ENCODE measurements at regions not wholly inside any gene's neighbourhood (a gene's known extent, or its start where the extent isn't known, plus 50 kb on each side); places are given as distances from the start of the nearest gene placed in this dataset.

GRCh38 chr11:122488892-122489706, 166.4 kb upstream of the UBASH3B start:
- no peaks in the 10 kb centered on the region for H4K20me1 ChIP-seq (ENCODE audit: low read depth)
- H3K36me3 ChIP-seq = no peaks in the 10 kb centered on the region
- no peak overlapping the region for H3K27ac ChIP-seq
- peaks cover 8% of the 10 kb centered on the region for H3K4me1 Mint-ChIP-seq
- H3K9ac ChIP-seq = no peak overlapping the region
- H3K79me2 ChIP-seq (ENCODE audit: low read depth) = no peaks in the 10 kb centered on the region
- no peak overlapping the region for H2AFZ ChIP-seq (replicated peaks)
- no peaks in the 10 kb centered on the region for H3K4me1 ChIP-seq
- H3K27me3 Mint-ChIP-seq (ENCODE audit: insufficient read depth, low read depth) = peaks cover 3% of the 10 kb centered on the region
- no peak overlapping the region for H3K27ac Mint-ChIP-seq
- DNase-seq (ENCODE audit: low spot score) = no peak
- H3F3A ChIP-seq (ENCODE audit: low read depth) = no peaks in the 10 kb centered on the region
- H3K9me3 Mint-ChIP-seq = peaks cover 12% of the 10 kb centered on the region
- H3K4me2 ChIP-seq = no peak overlapping the region
- H3K4me3 Mint-ChIP-seq = no peak overlapping the region
- H3K4me3 ChIP-seq = no peak overlapping the region
- no peaks in the 10 kb centered on the region for H3K9me3 ChIP-seq (ENCODE audit: low read depth)
- no peak for TF ChIP-seq EZH2 (IDR thresholded peaks at IDR 0.05)
- no peak for TF ChIP-seq EZH2phosphoT487 (IDR thresholded peaks at IDR 0.05)
- no peak for TF ChIP-seq CTCF (IDR thresholded peaks at IDR 0.05)
- no peaks in the 10 kb centered on the region for H3K27me3 ChIP-seq
- peaks cover 2% of the 10 kb centered on the region for H3K36me3 Mint-ChIP-seq

- Histone ChIP-seq H3K36me3 (no peaks in the 10 kb centered on the region), H3K9me3 (ENCODE audit: low read depth) (no peaks in the 10 kb centered on the region), H2AFZ (replicated peaks) (no peak overlapping the region), H3K27me3 (no peaks in the 10 kb centered on the region), H3K9ac (no peak overlapping the region), H3K27ac (no peak overlapping the region), H4K20me1 (ENCODE audit: low read depth) (no peaks in the 10 kb centered on the region), H3K4me2 (no peak overlapping the region), H3F3A (ENCODE audit: low read depth) (no peaks in the 10 kb centered on the region), H3K79me2 (ENCODE audit: low read depth) (no peaks in the 10 kb centered on the region), H3K4me1 (no peaks in the 10 kb centered on the region), H3K4me3 (no peak overlapping the region)
- no peak for DNase-seq (ENCODE audit: low spot score)
- no peak overlapping the region for H3K4me3 Mint-ChIP-seq
- peak overlapping the region; percentile 8 for H3K27ac Mint-ChIP-seq
- H3K9me3 Mint-ChIP-seq = peaks cover 21% of the 10 kb centered on the region
- TF ChIP-seq EZH2 (IDR thresholded peaks at IDR 0.05) = no peak
- no peak for TF ChIP-seq EZH2phosphoT487 (IDR thresholded peaks at IDR 0.05)
- TF ChIP-seq CTCF (IDR thresholded peaks at IDR 0.05) = no peak
- H3K4me1 Mint-ChIP-seq = peaks cover 8% of the 10 kb centered on the region
- H3K27me3 Mint-ChIP-seq (ENCODE audit: insufficient read depth, low read depth) = peaks cover 3% of the 10 kb centered on the region
- peaks cover 6% of the 10 kb centered on the region for H3K36me3 Mint-ChIP-seq
These were observed 167.9 kb upstream of the UBASH3B start for GRCh38 chr11:122487669-122488068.

GRCh38 chr11:122486793-122487495, 168.6 kb upstream of the UBASH3B start:
- Histone ChIP-seq H3K9me3 (ENCODE audit: low read depth) (no peaks in the 10 kb centered on the region), H3K9ac (no peak overlapping the region), H3K4me2 (no peak overlapping the region), H3K79me2 (ENCODE audit: low read depth) (no peaks in the 10 kb centered on the region), H3K4me3 (no peak overlapping the region), H2AFZ (replicated peaks) (peak overlapping the region; percentile 74), H3K27me3 (no peaks in the 10 kb centered on the region), H3K27ac (no peak overlapping the region), H3F3A (ENCODE audit: low read depth) (no peaks in the 10 kb centered on the region), H3K4me1 (no peaks in the 10 kb centered on the region), H3K36me3 (no peaks in the 10 kb centered on the region), H4K20me1 (ENCODE audit: low read depth) (no peaks in the 10 kb centered on the region)
- TF ChIP-seq CTCF (IDR thresholded peaks at IDR 0.05) (no peak), EZH2 (IDR thresholded peaks at IDR 0.05) (no peak), EZH2phosphoT487 (IDR thresholded peaks at IDR 0.05) (no peak)
- peaks cover 6% of the 10 kb centered on the region for H3K36me3 Mint-ChIP-seq
- peaks cover 3% of the 10 kb centered on the region for H3K27me3 Mint-ChIP-seq (ENCODE audit: insufficient read depth, low read depth)
- peaks cover 26% of the 10 kb centered on the region for H3K9me3 Mint-ChIP-seq
- H3K4me1 Mint-ChIP-seq = peaks cover 8% of the 10 kb centered on the region
- no peak overlapping the region for H3K27ac Mint-ChIP-seq
- H3K4me3 Mint-ChIP-seq = no peak overlapping the region
- DNase-seq (ENCODE audit: low spot score) = peak; percentile 20
